Mesothelial cell of epicardium (in vitro differentiated cells): ENCODE measurements at regions not wholly inside any gene's neighbourhood (a gene's known extent, or its start where the extent isn't known, plus 50 kb on each side); places are given as distances from the start of the nearest gene placed in this dataset.

ENCODE experiments used
- DNase-seq, 2 experiments: peaks; one replicate each; pipeline ENCODE4 v3.0.0; 2021; ENCODE audit warnings: low spot score in 2 of 2; ENCODE audit not compliant: unreplicated experiment in 2 of 2
- H3K27ac Mint-ChIP-seq: 2 replicates; pipeline ENCODE4 v1.8.0; 2021; ENCODE audit warnings: mixed read lengths
- H3K27me3 Mint-ChIP-seq: 2 replicates; pipeline ENCODE4 v1.8.0; 2021; ENCODE audit warnings: low read depth, mixed read lengths
- H3K36me3 Mint-ChIP-seq: 2 replicates; pipeline ENCODE4 v1.8.0; 2021; ENCODE audit warnings: mixed read lengths
- H3K4me1 Mint-ChIP-seq: 2 replicates; pipeline ENCODE4 v1.8.0; 2021; ENCODE audit warnings: mixed read lengths
- H3K4me3 Mint-ChIP-seq: 2 replicates; pipeline ENCODE4 v1.8.0; 2021; ENCODE audit warnings: mild to moderate bottlenecking, moderate library complexity, mixed read lengths
- H3K9me3 Mint-ChIP-seq: 2 replicates; pipeline ENCODE4 v1.8.0; 2021; ENCODE audit warnings: mixed read lengths
- CTCF ChIP-seq: fragments of 200-600 bp; sonication (generic); IDR thresholded peaks from one replicate; pipeline ENCODE4 v1.5.0; 2021; ENCODE audit warnings: antibody characterized with exemption; ENCODE audit not compliant: unreplicated experiment

GRCh38 chr4:159483110-159483781 lies 380.4 kb downstream of the RAPGEF2 start:
- Mint-ChIP-seq H3K27ac (no peak overlapping the region), H3K27me3 (no peaks in the 10 kb centered on the region), H3K9me3 (no peaks in the 10 kb centered on the region), H3K36me3 (no peaks in the 10 kb centered on the region), H3K4me1 (peaks cover 33% of the 10 kb centered on the region), H3K4me3 (no peak overlapping the region)
- no peak for TF ChIP-seq CTCF
- no peak for DNase-seq

DNA sequence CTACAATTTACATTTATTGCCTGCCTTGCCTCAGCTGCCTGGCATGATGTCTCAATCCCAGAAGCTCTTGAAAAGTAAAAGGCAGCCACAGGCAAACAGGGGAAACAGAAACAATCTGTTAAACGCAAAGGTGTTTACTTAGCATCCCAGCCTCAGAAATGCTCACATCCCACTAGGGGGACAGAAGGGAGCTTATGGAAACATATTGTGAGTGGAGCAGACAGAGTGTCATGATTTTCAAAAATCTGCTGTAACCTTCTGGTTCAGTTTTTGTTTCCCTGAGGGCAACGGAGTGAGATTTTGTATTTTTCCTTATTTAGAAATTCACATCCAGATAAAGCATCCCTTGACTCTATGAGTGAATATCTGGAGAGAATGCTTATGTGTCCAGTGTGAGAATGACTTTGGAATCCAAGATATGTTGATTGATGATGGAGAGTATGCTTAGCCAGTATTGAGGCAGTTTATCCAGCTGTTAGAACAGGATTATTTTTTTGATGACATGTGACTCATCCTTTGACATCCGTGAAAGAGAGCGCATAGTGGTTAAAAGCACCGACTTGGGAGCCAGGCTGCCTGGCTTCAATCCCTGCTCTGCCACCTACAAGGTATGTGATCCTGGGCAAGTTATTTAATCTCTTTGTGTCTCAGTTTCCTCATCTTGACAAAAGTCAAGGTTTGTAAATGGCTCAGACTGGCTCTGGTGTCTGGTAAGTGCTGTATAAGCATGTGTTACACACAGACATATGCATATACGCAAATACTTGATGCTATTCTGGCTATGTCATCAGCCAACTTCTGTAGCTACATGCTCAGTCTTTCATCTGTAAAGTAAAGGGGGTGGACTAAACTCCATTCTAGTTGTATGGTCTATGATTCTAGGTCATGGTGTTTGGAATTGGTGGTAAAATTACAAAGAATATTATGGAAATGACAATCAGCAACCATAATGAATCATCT lies 381.2 kb downstream of the RAPGEF2 start:
- Mint-ChIP-seq H3K4me1 (peaks cover 38% of the 10 kb centered on the region), H3K36me3 (no peaks in the 10 kb centered on the region), H3K4me3 (no peak overlapping the region), H3K9me3 (no peaks in the 10 kb centered on the region), H3K27me3 (no peaks in the 10 kb centered on the region), H3K27ac (no peak overlapping the region)
- no peak for DNase-seq
- TF ChIP-seq CTCF, result no peak

DNA sequence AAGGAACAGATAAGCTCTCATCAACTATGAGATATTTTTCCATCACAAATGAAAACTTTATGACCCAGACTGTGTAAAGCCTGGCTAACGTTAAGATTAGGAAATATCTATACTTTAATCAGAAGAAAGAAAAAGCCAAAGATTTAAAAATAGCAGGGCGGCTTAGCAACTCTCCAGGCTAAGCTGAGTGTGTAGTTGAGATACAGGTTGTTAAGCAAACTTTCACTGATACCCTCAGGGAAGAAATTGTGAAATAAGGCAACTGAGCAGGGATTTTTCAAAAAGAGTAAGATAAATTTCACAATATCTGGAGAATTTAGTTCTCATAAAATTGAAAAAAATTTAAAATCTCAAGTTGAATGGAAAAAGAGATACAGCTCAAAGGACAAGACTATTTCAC lies 382.0 kb downstream of the RAPGEF2 start:
- no peak overlapping the region for H3K4me3 Mint-ChIP-seq
- H3K9me3 Mint-ChIP-seq, result no peaks in the 10 kb centered on the region
- H3K27ac Mint-ChIP-seq, result no peak overlapping the region
- TF ChIP-seq CTCF, result no peak
- H3K36me3 Mint-ChIP-seq, result no peaks in the 10 kb centered on the region
- peaks cover 38% of the 10 kb centered on the region for H3K4me1 Mint-ChIP-seq
- DNase-seq, result no peak
- H3K27me3 Mint-ChIP-seq, result no peaks in the 10 kb centered on the region

- Mint-ChIP-seq H3K9me3 (peaks cover 16% of the 10 kb centered on the region), H3K4me1 (peaks cover 38% of the 10 kb centered on the region), H3K27ac (peak overlapping the region; percentile 59), H3K4me3 (peak overlapping the region; percentile 22), H3K27me3 (no peaks in the 10 kb centered on the region), H3K36me3 (peaks cover 7% of the 10 kb centered on the region)
- peak; percentile 77 for TF ChIP-seq CTCF
- peak in 1 of 2 experiments; percentile 67 for DNase-seq
Observed at GRCh38 chr4:159487284-159487747, 384.4 kb downstream of the RAPGEF2 start.

GRCh38 chr4:159489646-159490045 lies 386.8 kb downstream of the RAPGEF2 start:
- no peak for DNase-seq
- TF ChIP-seq CTCF, result no peak
- Mint-ChIP-seq H3K4me1 (peaks cover 21% of the 10 kb centered on the region), H3K36me3 (peaks cover 11% of the 10 kb centered on the region), H3K27ac (no peak overlapping the region), H3K4me3 (no peak overlapping the region), H3K9me3 (peaks cover 31% of the 10 kb centered on the region), H3K27me3 (no peaks in the 10 kb centered on the region)
